HG02981 (cell line): ENCODE measurements at regions not wholly inside any gene's neighbourhood (a gene's known extent, or its start where the extent isn't known, plus 50 kb on each side); places are given as distances from the start of the nearest gene placed in this dataset.
"Not testable (repeated sequence)": the region's sequence is repeated elsewhere in the genome, so short reads cannot be mapped to it uniquely, and the experiment has no call there.

Source experiments
- ATAC-seq: cut with Tn5 transposase; IDR thresholded peaks from one replicate; pipeline ENCODE4 v1.9.1; 2021; ENCODE audit warnings: mild to moderate bottlenecking, moderate library complexity; ENCODE audit not compliant: unreplicated experiment

GRCh38 chr5:167063788-167064187 lies 1227.7 kb upstream of the WWC1 start:
- ATAC-seq: no peak

GRCh38 chr5:167064198-167064776 lies 1227.2 kb upstream of the WWC1 start:
- ATAC-seq: no peak

- ATAC-seq: no peak
Observed at GRCh38 chr5:167065794-167066193, 1225.7 kb upstream of the WWC1 start.

GRCh38 chr5:167071981-167072610 lies 1219.3 kb upstream of the WWC1 start:
- no peak for ATAC-seq

GRCh38 chr5:167081561-167081960 lies 1209.9 kb upstream of the WWC1 start:
- no peak for ATAC-seq

GRCh38 chr5:167096816-167097215 lies 1194.6 kb upstream of the WWC1 start:
- ATAC-seq: no peak

- no peak for ATAC-seq
Observed at GRCh38 chr5:167104351-167104750, 1187.1 kb upstream of the WWC1 start.

- no peak for ATAC-seq
Observed at GRCh38 chr5:167105941-167106340, 1185.5 kb upstream of the WWC1 start.

- ATAC-seq: no peak
Observed at GRCh38 chr5:167107684-167108083, 1183.8 kb upstream of the WWC1 start.

- not testable (repeated sequence) for ATAC-seq
Observed at GRCh38 chr5:167108266-167108665, 1183.2 kb upstream of the WWC1 start.

GRCh38 chr5:167112556-167112955 lies 1178.9 kb upstream of the WWC1 start:
- ATAC-seq: no peak

- ATAC-seq: no peak
Observed at GRCh38 chr5:167122267-167122666, 1169.2 kb upstream of the WWC1 start.

- no peak for ATAC-seq
Observed at GRCh38 chr5:167123126-167123525, 1168.3 kb upstream of the WWC1 start.

GRCh38 chr5:167128581-167128980 lies 1162.9 kb upstream of the WWC1 start:
- no peak for ATAC-seq

GRCh38 chr5:167140548-167141291 lies 1150.7 kb upstream of the WWC1 start:
- no peak for ATAC-seq

- no peak for ATAC-seq
Observed at GRCh38 chr5:167143716-167144115, 1147.7 kb upstream of the WWC1 start.

GRCh38 chr5:167145841-167146240 lies 1145.6 kb upstream of the WWC1 start:
- ATAC-seq: no peak

GRCh38 chr5:167147879-167148278 lies 1143.6 kb upstream of the WWC1 start:
- no peak for ATAC-seq

GRCh38 chr5:167150661-167151060 lies 1140.8 kb upstream of the WWC1 start:
- no peak for ATAC-seq

GRCh38 chr5:167152561-167152960 lies 1138.9 kb upstream of the WWC1 start:
- ATAC-seq: no peak

GRCh38 chr5:167155387-167156005 lies 1135.9 kb upstream of the WWC1 start:
- no peak for ATAC-seq

GRCh38 chr5:167156446-167156845 lies 1135.0 kb upstream of the WWC1 start:
- no peak for ATAC-seq
